Prostate gland (tissue), 2 donors: ENCODE measurements at regions not wholly inside any gene's neighbourhood (a gene's known extent, or its start where the extent isn't known, plus 50 kb on each side); places are given as distances from the start of the nearest gene placed in this dataset.

Experiments
- POLR2A ChIP-seq: fragments of 450-650 bp; IDR thresholded peaks from one replicate; pipeline ENCODE4 v1.6.1; 2016; ENCODE audit warnings: antibody characterized with exemption, mild to moderate bottlenecking
- TF ChIP-seq, protein P1 (sequence below), 4 experiments: fragments of 200-600 bp in 2 of 4; fragments of 450-650 bp in 2 of 4; sonication (generic) in 2 of 4; IDR thresholded peaks; 1 replicate in 3 of 4; 2 replicates in 1 of 4; pipeline ENCODE4 v1.5.1; 2016 to 2019; ENCODE audit warnings: antibody characterized with exemption in 4 of 4, mild to moderate bottlenecking in 2 of 4, moderate library complexity in 2 of 4

DNA sequence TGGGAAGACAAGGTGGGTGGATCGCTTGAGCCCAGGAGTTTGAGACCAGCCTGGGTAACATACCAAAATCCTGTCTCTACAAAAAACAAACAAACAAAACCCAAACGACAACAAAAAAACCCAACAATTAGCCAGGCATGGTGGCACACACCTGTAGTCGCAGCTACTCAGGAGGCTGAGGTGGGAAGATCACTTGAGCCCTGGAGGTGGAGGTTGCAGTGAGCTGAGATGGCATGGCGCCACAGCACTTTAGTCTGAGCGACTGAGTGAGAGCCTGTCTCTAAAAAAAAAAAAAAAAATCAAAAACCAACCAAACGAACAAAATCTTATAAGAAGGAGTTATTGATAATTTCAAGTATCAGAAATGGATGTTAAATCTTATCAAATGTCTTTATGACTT, 114.9 kb downstream of the CDH26 start:
- TF ChIP-seq, protein P1, sequence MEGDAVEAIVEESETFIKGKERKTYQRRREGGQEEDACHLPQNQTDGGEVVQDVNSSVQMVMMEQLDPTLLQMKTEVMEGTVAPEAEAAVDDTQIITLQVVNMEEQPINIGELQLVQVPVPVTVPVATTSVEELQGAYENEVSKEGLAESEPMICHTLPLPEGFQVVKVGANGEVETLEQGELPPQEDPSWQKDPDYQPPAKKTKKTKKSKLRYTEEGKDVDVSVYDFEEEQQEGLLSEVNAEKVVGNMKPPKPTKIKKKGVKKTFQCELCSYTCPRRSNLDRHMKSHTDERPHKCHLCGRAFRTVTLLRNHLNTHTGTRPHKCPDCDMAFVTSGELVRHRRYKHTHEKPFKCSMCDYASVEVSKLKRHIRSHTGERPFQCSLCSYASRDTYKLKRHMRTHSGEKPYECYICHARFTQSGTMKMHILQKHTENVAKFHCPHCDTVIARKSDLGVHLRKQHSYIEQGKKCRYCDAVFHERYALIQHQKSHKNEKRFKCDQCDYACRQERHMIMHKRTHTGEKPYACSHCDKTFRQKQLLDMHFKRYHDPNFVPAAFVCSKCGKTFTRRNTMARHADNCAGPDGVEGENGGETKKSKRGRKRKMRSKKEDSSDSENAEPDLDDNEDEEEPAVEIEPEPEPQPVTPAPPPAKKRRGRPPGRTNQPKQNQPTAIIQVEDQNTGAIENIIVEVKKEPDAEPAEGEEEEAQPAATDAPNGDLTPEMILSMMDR (IDR thresholded peaks at IDR 0.05): no peak
- TF ChIP-seq POLR2A: no peak
